GM12874 (cell line): ENCODE measurements at regions not wholly inside any gene's neighbourhood (a gene's known extent, or its start where the extent isn't known, plus 50 kb on each side); places are given as distances from the start of the nearest gene placed in this dataset.

Experiments used
- CTCF ChIP-seq: IDR thresholded peaks from 2 replicates; pipeline ENCODE4 v1.5.1; 2011; ENCODE audit warnings: low read depth, mild to moderate bottlenecking, control low read depth, low read length, moderate library complexity; ENCODE audit not compliant: insufficient read depth

GRCh38 chr16:48971571-48972077 lies 310.0 kb downstream of the CBLN1 start:
- TF ChIP-seq CTCF = no peak

DNA sequence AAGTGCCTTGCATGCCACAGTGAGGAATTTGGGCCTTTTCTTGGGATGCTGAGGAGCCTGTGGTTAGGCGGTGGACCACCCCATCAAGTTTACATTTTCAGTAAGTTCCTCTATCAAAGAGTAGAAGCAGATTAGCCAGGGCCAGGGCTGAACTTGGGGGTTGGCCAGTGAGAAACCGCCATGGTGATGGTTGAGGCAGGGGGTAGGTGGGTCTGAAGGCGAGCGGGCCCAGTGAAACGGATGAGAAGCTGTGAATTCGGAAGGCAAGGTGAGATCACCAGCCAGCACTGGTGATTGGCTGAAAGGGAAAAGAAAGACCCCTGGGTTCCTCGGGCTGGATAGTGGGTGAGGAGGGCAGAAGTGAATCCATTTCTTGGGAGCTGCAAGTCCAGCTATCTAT lies 311.4 kb downstream of the CBLN1 start:
- TF ChIP-seq CTCF = no peak

DNA sequence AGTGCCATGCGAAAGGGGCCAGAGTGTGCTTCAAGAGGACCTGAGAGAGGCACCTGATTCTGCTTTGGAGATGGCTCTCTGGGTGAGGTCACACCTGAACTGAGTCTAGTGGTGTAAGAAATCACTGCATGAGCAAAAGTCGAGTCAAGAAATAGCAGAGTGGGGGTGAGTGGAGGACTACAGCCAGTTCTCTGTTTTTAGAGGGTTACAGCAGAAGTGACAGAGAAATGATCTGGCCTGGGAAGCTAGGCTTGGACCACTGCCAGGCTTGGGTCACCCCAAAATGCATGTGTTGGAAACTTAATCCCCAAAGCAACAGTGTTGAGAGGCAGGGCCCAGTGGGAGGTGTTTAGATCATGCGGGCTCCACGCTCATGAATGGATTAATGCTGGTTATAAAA lies 312.0 kb downstream of the CBLN1 start:
- TF ChIP-seq CTCF = no peak

GRCh38 chr16:48965386-48965785 lies 316.3 kb downstream of the CBLN1 start:
- no peak for TF ChIP-seq CTCF

DNA sequence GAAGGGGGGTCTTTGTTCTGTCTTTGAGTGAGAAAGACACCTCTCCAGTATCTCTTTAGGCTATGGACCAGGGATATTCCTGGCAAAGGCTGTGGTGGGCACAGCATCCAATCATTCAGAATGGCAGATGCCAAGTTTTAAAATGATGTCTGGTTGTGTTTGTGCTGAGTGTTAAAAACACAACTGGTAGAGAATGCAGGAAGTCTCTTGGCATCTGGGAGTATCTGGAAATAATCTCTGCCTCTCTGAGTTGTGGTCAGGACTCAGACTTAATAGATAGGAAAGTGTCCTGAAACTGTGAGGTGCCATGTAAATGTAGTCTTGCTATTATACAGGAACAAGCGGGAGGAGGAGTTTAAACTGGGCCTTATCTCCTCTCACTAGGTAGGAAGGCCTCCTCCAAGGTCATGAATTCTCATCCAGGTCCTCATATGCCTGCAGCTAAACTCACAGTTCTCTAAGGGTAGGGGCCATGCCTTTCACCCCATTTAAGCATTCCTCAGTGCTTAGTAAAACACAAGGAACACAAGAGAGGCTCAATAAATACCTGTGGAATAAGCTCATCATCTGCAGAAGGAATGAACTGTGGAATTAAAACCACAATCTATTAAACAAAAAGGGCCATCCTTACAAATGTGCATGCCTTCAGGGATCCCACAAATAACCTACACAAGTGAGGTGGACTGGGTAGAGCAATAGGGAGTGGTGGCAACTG lies 317.6 kb downstream of the CBLN1 start:
- no peak for TF ChIP-seq CTCF

DNA sequence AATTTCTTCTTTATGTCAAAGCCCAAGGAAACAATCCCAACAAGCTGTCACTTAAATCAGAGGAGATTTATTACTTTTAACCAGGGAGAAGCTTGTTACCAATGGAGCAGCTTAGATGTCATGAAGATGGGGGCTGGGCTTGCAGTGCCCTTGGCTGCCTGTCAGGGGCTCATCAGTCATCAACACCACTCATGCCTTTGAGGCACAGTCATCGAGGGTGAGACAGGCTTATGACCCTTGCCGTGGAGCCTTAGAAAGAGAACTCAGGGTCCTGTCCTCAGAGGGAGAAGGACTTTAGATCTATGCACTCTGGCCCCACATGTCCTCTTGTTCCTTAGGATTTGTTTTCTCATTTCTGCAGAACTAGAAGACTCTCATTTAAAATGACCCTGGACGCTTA lies 318.3 kb downstream of the CBLN1 start:
- no peak for TF ChIP-seq CTCF

GRCh38 chr16:48961546-48961945 lies 320.1 kb downstream of the CBLN1 start:
- TF ChIP-seq CTCF = no peak
